ENCODE measurements at regions not wholly inside any gene's neighbourhood (a gene's known extent, or its start where the extent isn't known, plus 50 kb on each side); places are given as distances from the start of the nearest gene placed in this dataset.
A peak's percentile ranks its signal among the peaks of the same experiment; 100 is the strongest.

GRCh38 chr10:78513986-78514385, 480.3 kb downstream of the RPS24 start:
- TF ChIP-seq, protein P1, sequence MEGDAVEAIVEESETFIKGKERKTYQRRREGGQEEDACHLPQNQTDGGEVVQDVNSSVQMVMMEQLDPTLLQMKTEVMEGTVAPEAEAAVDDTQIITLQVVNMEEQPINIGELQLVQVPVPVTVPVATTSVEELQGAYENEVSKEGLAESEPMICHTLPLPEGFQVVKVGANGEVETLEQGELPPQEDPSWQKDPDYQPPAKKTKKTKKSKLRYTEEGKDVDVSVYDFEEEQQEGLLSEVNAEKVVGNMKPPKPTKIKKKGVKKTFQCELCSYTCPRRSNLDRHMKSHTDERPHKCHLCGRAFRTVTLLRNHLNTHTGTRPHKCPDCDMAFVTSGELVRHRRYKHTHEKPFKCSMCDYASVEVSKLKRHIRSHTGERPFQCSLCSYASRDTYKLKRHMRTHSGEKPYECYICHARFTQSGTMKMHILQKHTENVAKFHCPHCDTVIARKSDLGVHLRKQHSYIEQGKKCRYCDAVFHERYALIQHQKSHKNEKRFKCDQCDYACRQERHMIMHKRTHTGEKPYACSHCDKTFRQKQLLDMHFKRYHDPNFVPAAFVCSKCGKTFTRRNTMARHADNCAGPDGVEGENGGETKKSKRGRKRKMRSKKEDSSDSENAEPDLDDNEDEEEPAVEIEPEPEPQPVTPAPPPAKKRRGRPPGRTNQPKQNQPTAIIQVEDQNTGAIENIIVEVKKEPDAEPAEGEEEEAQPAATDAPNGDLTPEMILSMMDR (IDR thresholded peaks at IDR 0.05), result no peak
- TF ChIP-seq POLR2A (IDR thresholded peaks at IDR 0.05), result no peak
- WGBS, 2 donors, result 94 to 97% methylated on average over 3 of the region's 3 CpGs
- DNase-seq, result no peak
- intact Hi-C loops (cut with DNase I; ENCODE audit: low total_unique reads), result no loop called here
- H3K27ac ChIP-seq, result no peak overlapping the region
- H3K27me3 ChIP-seq, result no peaks in the 10 kb centered on the region
- no peaks in the 10 kb centered on the region for H3K9me3 ChIP-seq
- H3K36me3 ChIP-seq (ENCODE audit: low read depth, missing control alignments), result no peaks in the 10 kb centered on the region
- no peak overlapping the region for H3K4me3 ChIP-seq
- peaks cover 31% of the 10 kb centered on the region for H3K4me1 ChIP-seq

DNA sequence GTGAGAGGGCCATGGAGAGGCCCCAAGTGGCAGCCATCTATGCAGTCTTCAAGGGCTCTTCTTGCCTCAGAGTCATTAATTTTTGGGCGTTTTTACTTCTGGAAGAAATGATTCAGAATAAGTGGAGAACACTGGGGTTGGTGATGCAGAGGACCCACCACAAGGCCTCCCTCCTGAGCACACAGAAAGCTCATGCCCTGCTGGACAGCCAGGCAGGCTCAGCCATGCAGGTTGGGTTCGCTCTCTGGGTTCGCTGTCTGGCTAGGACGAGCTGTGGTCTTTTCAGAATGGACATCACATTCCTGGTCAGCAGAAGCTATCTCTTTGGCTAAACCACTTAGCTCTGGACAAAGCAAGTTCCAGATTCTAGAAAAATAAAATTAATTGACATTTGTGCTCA, 480.8 kb downstream of the RPS24 start:
- no peaks in the 10 kb centered on the region for H3K27me3 ChIP-seq
- WGBS, 2 donors, result 80 to 93% methylated on average over 4 of the region's 4 CpGs
- H3K27ac ChIP-seq, result peak overlapping the region in 1 of 2 donors; percentile 9
- no peaks in the 10 kb centered on the region for H3K9me3 ChIP-seq
- H3K36me3 ChIP-seq (ENCODE audit: low read depth, missing control alignments), result no peaks in the 10 kb centered on the region
- H3K4me1 ChIP-seq, result peaks cover 31% of the 10 kb centered on the region
- H3K4me3 ChIP-seq, result no peak overlapping the region
- TF ChIP-seq, protein P1 (IDR thresholded peaks at IDR 0.05), result no peak
- TF ChIP-seq POLR2A (IDR thresholded peaks at IDR 0.05), result no peak
- intact Hi-C loops (cut with DNase I; ENCODE audit: low total_unique reads), result no loop called here
- DNase-seq, result no peak

- no peak for DNase-seq
- no peaks in the 10 kb centered on the region for H3K36me3 ChIP-seq (ENCODE audit: low read depth, missing control alignments)
- peak overlapping the region in 1 of 2 donors; percentile 9 for H3K27ac ChIP-seq
- H3K9me3 ChIP-seq, result no peaks in the 10 kb centered on the region
- no peak for TF ChIP-seq POLR2A (IDR thresholded peaks at IDR 0.05)
- TF ChIP-seq, protein P1 (IDR thresholded peaks at IDR 0.05), result no peak
- H3K4me1 ChIP-seq, result peaks cover 30% of the 10 kb centered on the region
- intact Hi-C loops (cut with DNase I; ENCODE audit: low total_unique reads), result no loop called here
- no peak overlapping the region for H3K4me3 ChIP-seq
- no peaks in the 10 kb centered on the region for H3K27me3 ChIP-seq
- WGBS, 2 donors, result 72 to 82% methylated on average over 7 to 9 of the region's 9 CpGs
Observed at GRCh38 chr10:78515038-78515872, 481.6 kb downstream of the RPS24 start.

DNA sequence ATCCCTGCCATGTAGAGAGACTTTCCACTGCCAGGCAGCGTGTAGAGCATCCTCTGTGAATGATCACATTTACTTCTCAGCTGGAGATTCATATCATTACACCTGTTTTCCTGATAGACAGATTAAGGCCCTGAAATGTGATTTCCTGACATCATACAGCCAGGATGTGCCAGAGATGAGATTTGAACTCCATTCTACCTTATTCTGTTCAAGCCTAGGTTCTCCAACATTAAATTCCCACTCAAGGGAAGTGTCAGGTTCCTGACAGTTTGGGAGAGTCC, 482.1 kb downstream of the RPS24 start:
- H3K4me3 ChIP-seq, result no peak overlapping the region
- no peaks in the 10 kb centered on the region for H3K36me3 ChIP-seq (ENCODE audit: low read depth, missing control alignments)
- DNase-seq, result no peak
- no peaks in the 10 kb centered on the region for H3K27me3 ChIP-seq
- intact Hi-C loops (cut with DNase I; ENCODE audit: low total_unique reads), result no loop called here
- no peak for TF ChIP-seq POLR2A (IDR thresholded peaks at IDR 0.05)
- TF ChIP-seq, protein P1 (IDR thresholded peaks at IDR 0.05), result no peak
- H3K4me1 ChIP-seq, result peaks cover 24% of the 10 kb centered on the region
- H3K9me3 ChIP-seq, result no peaks in the 10 kb centered on the region
- 92 to 100% methylated on average over 1 of the region's 1 CpG for WGBS, 2 donors
- no peak overlapping the region for H3K27ac ChIP-seq

- Histone ChIP-seq H3K9me3 (no peaks in the 10 kb centered on the region), H3K36me3 (ENCODE audit: low read depth, missing control alignments) (no peaks in the 10 kb centered on the region), H3K27me3 (no peaks in the 10 kb centered on the region), H3K27ac (no peak overlapping the region), H3K4me3 (no peak overlapping the region), H3K4me1 (peaks cover 20% of the 10 kb centered on the region)
- no peak for TF ChIP-seq POLR2A (IDR thresholded peaks at IDR 0.05)
- TF ChIP-seq, protein P1 (IDR thresholded peaks at IDR 0.05), result no peak
- intact Hi-C loops (cut with DNase I; ENCODE audit: low total_unique reads), result no loop called here
- 88 to 100% methylated on average over 1 to 3 of the region's 3 CpGs for WGBS, 2 donors
- DNase-seq, result no peak
Observed at GRCh38 chr10:78516236-78516635, 482.6 kb downstream of the RPS24 start.

All from testis (tissue), 2 donors.